ENCODE measurements at regions not wholly inside any gene's neighbourhood (a gene's known extent, or its start where the extent isn't known, plus 50 kb on each side); places are given as distances from the start of the nearest gene placed in this dataset.
"Not testable (repeated sequence)": the region's sequence is repeated elsewhere in the genome, so short reads cannot be mapped to it uniquely, and the experiment has no call there.

DNA sequence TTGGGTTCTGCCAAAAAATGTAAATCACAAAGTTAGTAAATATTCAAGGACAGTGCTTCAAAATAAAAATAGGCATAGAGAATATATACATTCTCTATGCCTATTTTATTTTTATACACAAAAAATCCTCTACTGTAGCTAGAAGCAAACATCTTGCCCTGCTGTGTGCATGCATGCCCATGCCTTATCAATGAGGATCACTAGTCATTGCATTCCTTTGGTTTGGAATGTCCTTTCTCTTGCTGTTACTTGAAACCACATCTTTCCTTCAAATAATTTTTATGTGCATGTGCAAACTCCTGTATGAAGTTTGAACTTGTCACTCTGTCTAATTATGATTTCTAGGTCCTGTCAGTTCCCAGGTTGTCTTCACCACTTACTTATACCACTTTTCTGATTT, 278.9 kb upstream of the IZUMO3 start:
- Histone ChIP-seq H3K36me3 (ENCODE audit: control insufficient read depth in 2 of 2, insufficient read depth in 2 of 2, low read length in 1 of 2) (no peaks in the 10 kb centered on the region), H3K4me1 (ENCODE audit: control insufficient read depth in 2 of 2, insufficient read depth in 2 of 2, low read length in 1 of 2) (no peaks in the 10 kb centered on the region), H3K9me3 (ENCODE audit: control insufficient read depth in 2 of 2, insufficient read depth in 1 of 2, low read depth in 1 of 2, low read length in 1 of 2) (no peaks in the 10 kb centered on the region), H3K27me3 (ENCODE audit: control insufficient read depth in 1 of 2, insufficient read depth in 2 of 2, low read length in 2 of 2) (no peaks in the 10 kb centered on the region), H3K27ac (ENCODE audit: low read depth in 2 of 2, low read length in 1 of 2) (no peak overlapping the region), H3K4me3 (ENCODE audit: low read depth in 1 of 2, low read length in 2 of 2) (no peak overlapping the region)

DNA sequence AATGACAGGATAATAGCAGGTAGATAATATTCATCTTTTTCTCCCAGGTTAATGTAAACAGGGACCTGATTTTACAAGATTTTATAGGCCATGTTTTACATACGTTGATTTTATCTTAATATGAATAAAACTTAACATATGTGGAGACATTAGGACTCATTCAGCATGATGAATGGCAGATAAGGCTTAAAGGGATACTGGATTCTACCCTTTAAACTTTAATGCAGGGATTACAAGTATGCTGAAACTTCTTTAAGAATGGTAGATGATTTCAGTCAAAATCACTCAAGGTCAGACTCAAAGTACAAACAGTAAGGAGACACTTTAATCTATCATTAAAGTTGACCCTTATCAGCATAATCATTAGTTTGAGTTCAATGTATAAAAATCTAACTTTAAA, 274.5 kb upstream of the IZUMO3 start:
- 25 to 30% methylated on average over 1 of the region's 1 CpG for WGBS, 2 donors
- no peaks in the 10 kb centered on the region for H3K4me1 ChIP-seq (ENCODE audit: control insufficient read depth in 2 of 2, insufficient read depth in 2 of 2, low read length in 1 of 2)
- H3K36me3 ChIP-seq (ENCODE audit: control insufficient read depth in 2 of 2, insufficient read depth in 2 of 2, low read length in 1 of 2), result no peaks in the 10 kb centered on the region
- H3K4me3 ChIP-seq (ENCODE audit: low read depth in 1 of 2, low read length in 2 of 2), result no peak overlapping the region
- H3K27ac ChIP-seq (ENCODE audit: low read depth in 2 of 2, low read length in 1 of 2), result no peak overlapping the region
- no peaks in the 10 kb centered on the region for H3K9me3 ChIP-seq (ENCODE audit: control insufficient read depth in 2 of 2, insufficient read depth in 1 of 2, low read depth in 1 of 2, low read length in 1 of 2)
- no peaks in the 10 kb centered on the region for H3K27me3 ChIP-seq (ENCODE audit: control insufficient read depth in 1 of 2, insufficient read depth in 2 of 2, low read length in 2 of 2)

DNA sequence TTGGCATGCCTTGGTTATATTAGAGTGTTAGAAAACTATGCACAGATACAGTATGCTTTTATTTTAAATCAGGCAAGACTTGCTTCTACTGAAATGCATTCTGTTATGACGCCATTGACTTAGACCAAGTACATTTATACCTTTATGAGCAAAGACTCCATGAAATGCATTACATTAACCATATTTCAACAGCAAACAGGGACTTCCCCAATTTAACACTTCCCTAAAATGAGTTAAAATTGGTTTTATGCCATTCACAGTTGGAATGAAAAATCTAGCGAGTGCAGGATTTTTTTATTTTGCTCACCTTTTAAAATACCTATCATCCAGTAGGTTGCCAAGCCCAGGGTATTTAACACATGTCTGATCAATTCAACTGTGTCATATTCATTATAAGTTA, 272.1 kb upstream of the IZUMO3 start:
- no peak overlapping the region for H3K4me3 ChIP-seq (ENCODE audit: low read depth in 1 of 2, low read length in 2 of 2)
- H3K9me3 ChIP-seq (ENCODE audit: control insufficient read depth in 2 of 2, insufficient read depth in 1 of 2, low read depth in 1 of 2, low read length in 1 of 2), result no peaks in the 10 kb centered on the region
- no peaks in the 10 kb centered on the region for H3K36me3 ChIP-seq (ENCODE audit: control insufficient read depth in 2 of 2, insufficient read depth in 2 of 2, low read length in 1 of 2)
- H3K27ac ChIP-seq (ENCODE audit: low read depth in 2 of 2, low read length in 1 of 2), result no peak overlapping the region
- 83 to 91% methylated on average over 2 of the region's 2 CpGs for WGBS, 2 donors
- no peaks in the 10 kb centered on the region for H3K27me3 ChIP-seq (ENCODE audit: control insufficient read depth in 1 of 2, insufficient read depth in 2 of 2, low read length in 2 of 2)
- H3K4me1 ChIP-seq (ENCODE audit: control insufficient read depth in 2 of 2, insufficient read depth in 2 of 2, low read length in 1 of 2), result no peaks in the 10 kb centered on the region

DNA sequence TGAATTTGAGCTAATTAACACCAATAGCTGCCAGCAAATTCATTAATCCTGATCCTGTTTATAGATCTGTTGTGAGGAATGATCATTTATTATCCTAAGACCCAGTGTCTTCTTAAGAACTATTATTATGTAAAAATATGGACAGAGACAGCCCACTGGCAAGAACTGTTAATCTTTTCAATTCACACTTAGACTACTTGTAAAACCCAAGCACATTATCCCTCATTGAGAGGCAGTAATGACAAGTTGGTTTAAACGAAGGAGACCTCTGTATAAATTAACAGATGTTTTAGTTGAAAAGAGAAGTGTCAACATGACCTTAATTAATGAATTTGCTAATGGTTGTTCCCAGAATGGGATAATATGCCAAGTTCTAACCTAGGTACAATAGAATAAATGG, 270.3 kb upstream of the IZUMO3 start:
- Histone ChIP-seq H3K9me3 (ENCODE audit: control insufficient read depth in 2 of 2, insufficient read depth in 1 of 2, low read depth in 1 of 2, low read length in 1 of 2) (no peaks in the 10 kb centered on the region), H3K36me3 (ENCODE audit: control insufficient read depth in 2 of 2, insufficient read depth in 2 of 2, low read length in 1 of 2) (no peaks in the 10 kb centered on the region), H3K4me3 (ENCODE audit: low read depth in 1 of 2, low read length in 2 of 2) (no peak overlapping the region), H3K27me3 (ENCODE audit: control insufficient read depth in 1 of 2, insufficient read depth in 2 of 2, low read length in 2 of 2) (no peaks in the 10 kb centered on the region), H3K4me1 (ENCODE audit: control insufficient read depth in 2 of 2, insufficient read depth in 2 of 2, low read length in 1 of 2) (no peaks in the 10 kb centered on the region), H3K27ac (ENCODE audit: low read depth in 2 of 2, low read length in 1 of 2) (no peak overlapping the region)
- WGBS, 2 donors, result 10 to 14% methylated on average over 1 of the region's 1 CpG

DNA sequence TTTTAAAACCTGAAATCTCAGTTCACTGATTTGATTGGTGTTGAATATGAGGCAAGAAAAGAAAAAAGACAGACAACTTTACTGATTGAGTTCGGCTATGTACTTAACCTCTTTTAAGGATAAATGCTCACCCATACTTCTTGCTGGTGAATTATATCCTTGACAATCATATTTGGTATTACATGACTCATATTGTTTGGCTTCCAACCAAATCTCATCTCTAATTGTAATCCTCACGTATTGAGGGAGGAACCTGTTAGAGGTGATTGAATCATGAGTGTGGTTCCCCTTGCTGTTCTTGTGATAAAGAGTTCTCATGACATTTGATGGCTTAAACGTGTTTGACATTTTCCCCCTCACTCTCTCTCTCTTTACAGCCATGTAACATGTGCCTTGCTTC, 255.6 kb upstream of the IZUMO3 start:
- no peak overlapping the region for H3K4me3 ChIP-seq (ENCODE audit: low read depth in 1 of 2, low read length in 2 of 2)
- H3K9me3 ChIP-seq (ENCODE audit: control insufficient read depth in 2 of 2, insufficient read depth in 1 of 2, low read depth in 1 of 2, low read length in 1 of 2), result peaks cover 0 to 2% of the 10 kb centered on the region in 2 donors
- no peak overlapping the region for H3K27ac ChIP-seq (ENCODE audit: low read depth in 2 of 2, low read length in 1 of 2)
- no peaks in the 10 kb centered on the region for H3K27me3 ChIP-seq (ENCODE audit: control insufficient read depth in 1 of 2, insufficient read depth in 2 of 2, low read length in 2 of 2)
- no peaks in the 10 kb centered on the region for H3K36me3 ChIP-seq (ENCODE audit: control insufficient read depth in 2 of 2, insufficient read depth in 2 of 2, low read length in 1 of 2)
- WGBS, 2 donors, result 46 to 50% methylated on average over 3 of the region's 3 CpGs
- H3K4me1 ChIP-seq (ENCODE audit: control insufficient read depth in 2 of 2, insufficient read depth in 2 of 2, low read length in 1 of 2), result no peaks in the 10 kb centered on the region

DNA sequence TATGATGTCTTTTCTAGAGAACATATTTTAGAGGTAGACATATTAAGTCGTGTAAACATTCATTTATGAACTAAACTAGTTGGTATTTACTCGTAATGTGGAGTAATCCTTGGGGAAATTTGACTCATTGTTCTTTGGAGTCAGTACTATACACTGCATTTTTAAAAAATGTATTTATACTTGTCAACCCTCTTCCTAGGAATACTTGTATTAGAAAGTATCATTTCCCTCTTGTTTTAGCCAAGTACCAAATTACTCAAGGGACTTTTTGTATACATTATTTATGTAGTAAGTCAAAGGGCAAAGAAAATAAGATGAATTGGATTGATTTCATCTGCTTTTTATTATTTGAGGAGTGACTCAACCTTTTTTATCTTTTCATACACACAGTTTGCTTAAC, 248.1 kb upstream of the IZUMO3 start:
- Histone ChIP-seq H3K36me3 (ENCODE audit: control insufficient read depth in 2 of 2, insufficient read depth in 2 of 2, low read length in 1 of 2) (no peaks in the 10 kb centered on the region), H3K4me1 (ENCODE audit: control insufficient read depth in 2 of 2, insufficient read depth in 2 of 2, low read length in 1 of 2) (no peaks in the 10 kb centered on the region), H3K4me3 (ENCODE audit: low read depth in 1 of 2, low read length in 2 of 2) (no peak overlapping the region), H3K27me3 (ENCODE audit: control insufficient read depth in 1 of 2, insufficient read depth in 2 of 2, low read length in 2 of 2) (no peaks in the 10 kb centered on the region), H3K27ac (ENCODE audit: low read depth in 2 of 2, low read length in 1 of 2) (no peak overlapping the region), H3K9me3 (ENCODE audit: control insufficient read depth in 2 of 2, insufficient read depth in 1 of 2, low read depth in 1 of 2, low read length in 1 of 2) (no peaks in the 10 kb centered on the region)
- 27 to 38% methylated on average over 2 of the region's 2 CpGs for WGBS, 2 donors

DNA sequence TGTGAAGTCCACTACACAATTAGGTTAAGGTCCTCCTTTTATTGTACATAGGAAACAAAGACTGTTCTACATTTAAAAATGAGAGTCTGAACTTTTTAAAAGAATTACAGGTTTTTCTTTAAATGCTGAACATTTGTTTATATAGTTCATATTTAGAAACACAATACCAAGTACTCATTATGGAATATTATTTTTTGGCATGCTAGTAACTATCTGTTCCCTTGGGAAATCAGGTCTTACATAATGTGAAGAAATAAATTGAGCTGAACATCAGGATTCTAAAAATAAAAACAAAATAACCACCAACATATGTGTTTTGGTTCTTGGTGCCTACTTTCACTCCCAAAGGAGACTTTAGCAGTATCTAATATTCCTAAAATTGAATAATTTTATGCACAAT, 230.5 kb upstream of the IZUMO3 start:
- Histone ChIP-seq H3K27ac (ENCODE audit: low read depth in 2 of 2, low read length in 1 of 2) (no peak overlapping the region), H3K9me3 (ENCODE audit: control insufficient read depth in 2 of 2, insufficient read depth in 1 of 2, low read depth in 1 of 2, low read length in 1 of 2) (peaks cover 0 to 3% of the 10 kb centered on the region in 2 donors), H3K4me3 (ENCODE audit: low read depth in 1 of 2, low read length in 2 of 2) (no peak overlapping the region), H3K4me1 (ENCODE audit: control insufficient read depth in 2 of 2, insufficient read depth in 2 of 2, low read length in 1 of 2) (no peaks in the 10 kb centered on the region), H3K27me3 (ENCODE audit: control insufficient read depth in 1 of 2, insufficient read depth in 2 of 2, low read length in 2 of 2) (no peaks in the 10 kb centered on the region), H3K36me3 (ENCODE audit: control insufficient read depth in 2 of 2, insufficient read depth in 2 of 2, low read length in 1 of 2) (no peaks in the 10 kb centered on the region)

DNA sequence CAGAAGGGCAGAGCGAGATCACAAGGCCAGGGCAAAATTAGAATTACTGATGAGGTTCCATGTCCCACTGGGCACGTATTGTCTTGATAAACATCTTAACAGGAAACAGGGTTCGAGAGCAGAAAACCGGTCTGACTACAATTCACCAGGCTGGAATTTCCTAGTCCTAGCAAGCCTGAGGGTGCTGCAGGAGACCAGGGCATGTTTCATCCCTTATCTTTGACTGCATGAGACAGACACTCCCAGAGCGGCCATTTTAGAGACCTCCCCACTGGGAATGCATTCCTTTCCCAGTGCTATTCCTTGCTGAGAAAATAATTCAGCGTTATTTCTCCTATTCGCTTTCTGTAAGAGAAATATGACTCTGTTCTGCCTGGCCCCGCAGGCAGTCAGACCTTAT, 228.5 kb upstream of the IZUMO3 start:
- not testable (repeated sequence) for H3K9me3 ChIP-seq (ENCODE audit: control insufficient read depth in 2 of 2, insufficient read depth in 1 of 2, low read depth in 1 of 2, low read length in 1 of 2); H3K27ac ChIP-seq (ENCODE audit: low read depth in 2 of 2, low read length in 1 of 2); H3K27me3 ChIP-seq (ENCODE audit: control insufficient read depth in 1 of 2, insufficient read depth in 2 of 2, low read length in 2 of 2); H3K4me1 ChIP-seq (ENCODE audit: control insufficient read depth in 2 of 2, insufficient read depth in 2 of 2, low read length in 1 of 2); H3K4me3 ChIP-seq (ENCODE audit: low read depth in 1 of 2, low read length in 2 of 2); H3K36me3 ChIP-seq (ENCODE audit: control insufficient read depth in 2 of 2, insufficient read depth in 2 of 2, low read length in 1 of 2)
- WGBS, 2 donors, result 86 to 89% methylated on average over 8 of the region's 8 CpGs

DNA sequence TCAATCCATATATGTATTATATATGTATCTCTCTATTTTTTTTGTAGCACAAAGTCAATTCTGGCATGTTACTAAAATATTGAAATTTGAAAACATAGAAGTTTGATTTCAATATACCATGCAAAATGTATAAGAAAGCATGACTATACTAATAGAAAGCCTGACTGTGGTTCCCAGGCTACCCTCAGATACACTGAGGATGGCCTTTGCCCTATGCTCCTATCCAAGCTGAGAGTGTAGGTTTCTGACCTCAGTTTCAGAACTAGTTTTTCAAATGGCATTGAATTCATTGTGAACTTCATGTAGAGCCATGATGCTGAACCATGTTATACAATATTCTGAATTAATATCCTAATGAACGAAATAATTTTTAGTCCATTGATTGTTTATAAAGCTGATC, 220.4 kb upstream of the IZUMO3 start:
- Histone ChIP-seq H3K9me3 (ENCODE audit: control insufficient read depth in 2 of 2, insufficient read depth in 1 of 2, low read depth in 1 of 2, low read length in 1 of 2) (peaks cover 0 to 5% of the 10 kb centered on the region in 2 donors), H3K27me3 (ENCODE audit: control insufficient read depth in 1 of 2, insufficient read depth in 2 of 2, low read length in 2 of 2) (no peaks in the 10 kb centered on the region), H3K27ac (ENCODE audit: low read depth in 2 of 2, low read length in 1 of 2) (no peak overlapping the region), H3K4me1 (ENCODE audit: control insufficient read depth in 2 of 2, insufficient read depth in 2 of 2, low read length in 1 of 2) (no peaks in the 10 kb centered on the region), H3K4me3 (ENCODE audit: low read depth in 1 of 2, low read length in 2 of 2) (no peak overlapping the region), H3K36me3 (ENCODE audit: control insufficient read depth in 2 of 2, insufficient read depth in 2 of 2, low read length in 1 of 2) (no peaks in the 10 kb centered on the region)
- 76 to 82% methylated on average over 1 of the region's 1 CpG for WGBS, 2 donors

DNA sequence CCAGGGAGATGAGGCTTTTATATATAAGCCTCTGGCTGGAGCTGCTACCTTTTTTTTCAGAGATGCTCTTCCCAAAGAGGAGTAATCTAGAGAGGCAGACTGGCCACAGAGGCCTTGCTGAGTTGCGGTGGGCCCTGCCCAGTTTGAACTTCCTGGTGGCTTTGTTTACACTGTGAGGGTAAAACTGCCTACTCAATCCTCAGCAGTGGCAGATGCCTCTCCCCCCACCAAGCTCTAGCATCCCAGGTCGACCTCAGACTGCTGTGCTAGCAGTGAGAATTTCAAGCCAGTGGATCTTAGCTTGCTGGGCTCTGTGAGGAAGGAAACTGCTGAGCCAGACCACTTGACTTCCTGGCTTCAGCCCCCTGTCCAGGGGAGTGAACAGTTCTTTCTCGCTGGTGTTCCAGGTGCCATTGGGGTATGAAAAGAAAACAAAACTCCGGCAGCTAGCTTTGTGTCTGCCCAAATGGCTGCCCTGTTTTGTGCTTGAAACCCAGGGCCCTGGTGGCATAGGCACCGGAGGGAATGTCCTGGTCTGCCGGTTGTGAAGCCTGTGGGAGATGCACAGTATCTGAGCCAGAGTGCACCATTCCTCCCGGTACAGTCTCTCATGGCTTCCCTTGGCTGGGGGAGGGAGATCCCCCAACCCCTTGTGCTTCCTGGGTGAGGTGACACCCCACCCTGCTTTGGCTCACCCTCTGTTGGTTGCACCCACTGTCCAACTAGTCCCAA, 219.5 kb upstream of the IZUMO3 start:
- no peaks in the 10 kb centered on the region for H3K4me1 ChIP-seq (ENCODE audit: control insufficient read depth in 2 of 2, insufficient read depth in 2 of 2, low read length in 1 of 2)
- H3K27ac ChIP-seq (ENCODE audit: low read depth in 2 of 2, low read length in 1 of 2), result no peak overlapping the region
- 61 to 66% methylated on average over 7 of the region's 7 CpGs for WGBS, 2 donors
- no peaks in the 10 kb centered on the region for H3K27me3 ChIP-seq (ENCODE audit: control insufficient read depth in 1 of 2, insufficient read depth in 2 of 2, low read length in 2 of 2)
- no peaks in the 10 kb centered on the region for H3K36me3 ChIP-seq (ENCODE audit: control insufficient read depth in 2 of 2, insufficient read depth in 2 of 2, low read length in 1 of 2)
- H3K4me3 ChIP-seq (ENCODE audit: low read depth in 1 of 2, low read length in 2 of 2), result no peak overlapping the region
- H3K9me3 ChIP-seq (ENCODE audit: control insufficient read depth in 2 of 2, insufficient read depth in 1 of 2, low read depth in 1 of 2, low read length in 1 of 2), result peaks cover 0 to 5% of the 10 kb centered on the region in 2 donors
